Right lobe of liver (tissue), 6 donors: ENCODE measurements at regions not wholly inside any gene's neighbourhood (a gene's known extent, or its start where the extent isn't known, plus 50 kb on each side); places are given as distances from the start of the nearest gene placed in this dataset.

Experiments used
- ATAC-seq, 4 donors: fragments of 200-7000 bp; cut with Tn5 transposase; one replicate each; pipeline ENCODE4 v1.9.1; 2020; ENCODE audit warnings: mild to moderate bottlenecking in 4 of 4, moderate library complexity in 4 of 4
- DNase-seq, 3 donors: peaks; one replicate each; pipeline ENCODE4 v3.0.0-alpha.2; 2020
- H3K27ac ChIP-seq, 3 donors: fragments of 200-600 bp; one replicate each; pipeline ENCODE4 v1.8.0; 2022
- H3K27me3 ChIP-seq, 2 donors: fragments of 200-600 bp; one replicate each; pipeline ENCODE4 v1.8.0; 2022
- H3K36me3 ChIP-seq, 4 donors: fragments of 200-600 bp; sonication (generic) in 1 of 4; one replicate each; pipeline versions ENCODE4 v1.5.1 to v1.8.0; 2017 to 2022; ENCODE audit warnings: control low read depth in 1 of 4
- H3K4me1 ChIP-seq, 4 donors: fragments of 200-600 bp; sonication (generic) in 1 of 4; one replicate each; pipeline versions ENCODE4 v1.5.1 to v1.8.0; 2017 to 2022; ENCODE audit warnings: control low read depth in 1 of 4
- H3K4me3 ChIP-seq, 3 donors: fragments of 200-600 bp; one replicate each; pipeline ENCODE4 v1.8.0; 2022
- H3K9me3 ChIP-seq, 4 donors: fragments of 200-600 bp; sonication (generic) in 1 of 4; one replicate each; pipeline versions ENCODE4 v1.5.1 to v1.8.0; 2017 to 2022; ENCODE audit warnings: control low read depth in 1 of 4
- CTCF ChIP-seq, 4 donors: fragments of 200-600 bp in 3 of 4; fragments of 450-650 bp in 1 of 4; IDR thresholded peaks; one replicate each; pipeline versions ENCODE4 v1.5.1 to v1.8.0; 2016 to 2022; ENCODE audit warnings: antibody characterized with exemption in 4 of 4, mild to moderate bottlenecking in 2 of 4
- POLR2A ChIP-seq: fragments of 450-650 bp; IDR thresholded peaks from one replicate; pipeline ENCODE4 v1.6.1; 2017; ENCODE audit warnings: antibody characterized with exemption, mild to moderate bottlenecking
- WGBS: methylation state at CpG from one replicate; pipeline ENCODE4 v1.1.6; 2018; ENCODE audit warnings: low coverage, low lambda C conversion rate; ENCODE audit not compliant: insufficient coverage; ENCODE audit errors: missing lambda C conversion rate; 5-methylcytosine and 5-hydroxymethylcytosine counted together
- intact Hi-C, 2 donors: fragments of 100-400 bp; cut with DNase I; formaldehyde crosslinking; loops; one replicate each; pipeline versions ENCODE4 v1.11.2 to v1.14.1; 2022
- donor health status: DM: no; HTN: yes; CAD: no.
- donor health status: DM: no; HTN: no; CAD: no.
- donor health status: DM: no; HTN: no; CAD: no.
- donor health status: DM: no; HTN: yes; CAD: no.
- donor health status: DM: no; HTN: yes; CAD: no.

GRCh38 chr5:81884871-81885270 is 87.0 kb upstream of the ATG10 start:
- no peak for DNase-seq
- Histone ChIP-seq H3K4me3 (no peak overlapping the region), H3K36me3 (no peaks in the 10 kb centered on the region), H3K4me1 (no peaks in the 10 kb centered on the region), H3K27me3 (no peaks in the 10 kb centered on the region), H3K27ac (no peak overlapping the region), H3K9me3 (no peaks in the 10 kb centered on the region)
- no peak for TF ChIP-seq CTCF (IDR thresholded peaks at IDR 0.05)
- no peak for TF ChIP-seq POLR2A
- intact Hi-C loops, result no loop called here
- WGBS, result 67% methylated on average over 3 of the region's 3 CpGs
- ATAC-seq, result no peak

- H3K36me3 ChIP-seq, result no peaks in the 10 kb centered on the region
- H3K4me1 ChIP-seq, result no peaks in the 10 kb centered on the region
- DNase-seq (no peak), ATAC-seq (no peak)
- H3K4me3 ChIP-seq, result no peak overlapping the region
- WGBS, result 87% methylated on average over 3 of the region's 5 CpGs
- no peaks in the 10 kb centered on the region for H3K9me3 ChIP-seq
- no peak overlapping the region for H3K27ac ChIP-seq
- no peaks in the 10 kb centered on the region for H3K27me3 ChIP-seq
- TF ChIP-seq CTCF (IDR thresholded peaks at IDR 0.05) (no peak), POLR2A (no peak)
- intact Hi-C loops, result no loop called here
These were observed 88.5 kb upstream of the ATG10 start for GRCh38 chr5:81883371-81883770.

GRCh38 chr5:81881595-81881994 is 90.2 kb upstream of the ATG10 start:
- WGBS, result 29% methylated on average over 2 of the region's 2 CpGs
- Histone ChIP-seq H3K4me1 (no peaks in the 10 kb centered on the region), H3K9me3 (no peaks in the 10 kb centered on the region), H3K27ac (no peak overlapping the region), H3K36me3 (no peaks in the 10 kb centered on the region), H3K4me3 (no peak overlapping the region), H3K27me3 (no peaks in the 10 kb centered on the region)
- intact Hi-C loops, result no loop called here
- no peak for TF ChIP-seq POLR2A
- TF ChIP-seq CTCF (IDR thresholded peaks at IDR 0.05), result no peak
- DNase-seq, result no peak
- no peak for ATAC-seq

- H3K27ac ChIP-seq, result no peak overlapping the region
- WGBS, result 60% methylated on average over 3 of the region's 3 CpGs
- no peak for TF ChIP-seq POLR2A
- TF ChIP-seq CTCF (IDR thresholded peaks at IDR 0.05), result no peak
These were observed 91.9 kb upstream of the ATG10 start for GRCh38 chr5:81879936-81880335.

GRCh38 chr5:81878333-81878732 is 93.5 kb upstream of the ATG10 start:
- no peaks in the 10 kb centered on the region for H3K27me3 ChIP-seq
- TF ChIP-seq CTCF (IDR thresholded peaks at IDR 0.05), result no peak
- TF ChIP-seq POLR2A, result no peak
- H3K4me3 ChIP-seq, result no peak overlapping the region
- H3K9me3 ChIP-seq, result no peaks in the 10 kb centered on the region
- DNase-seq (no peak), ATAC-seq (no peak)
- H3K4me1 ChIP-seq, result no peaks in the 10 kb centered on the region
- intact Hi-C loops, result no loop called here
- H3K36me3 ChIP-seq, result no peaks in the 10 kb centered on the region
- no peak overlapping the region for H3K27ac ChIP-seq

More at GRCh38 chr5:81879936-81880335, 91.9 kb upstream of the ATG10 start:
- H3K9me3 ChIP-seq, result no peaks in the 10 kb centered on the region
- H3K36me3 ChIP-seq, result no peaks in the 10 kb centered on the region
- H3K27me3 ChIP-seq, result no peaks in the 10 kb centered on the region
- ATAC-seq (no peak), DNase-seq (no peak)
- no peaks in the 10 kb centered on the region for H3K4me1 ChIP-seq
- no peak overlapping the region for H3K4me3 ChIP-seq
- intact Hi-C loops, result no loop called here
